ENCODE measurements at regions not wholly inside any gene's neighbourhood (a gene's known extent, or its start where the extent isn't known, plus 50 kb on each side); places are given as distances from the start of the nearest gene placed in this dataset.

DNA sequence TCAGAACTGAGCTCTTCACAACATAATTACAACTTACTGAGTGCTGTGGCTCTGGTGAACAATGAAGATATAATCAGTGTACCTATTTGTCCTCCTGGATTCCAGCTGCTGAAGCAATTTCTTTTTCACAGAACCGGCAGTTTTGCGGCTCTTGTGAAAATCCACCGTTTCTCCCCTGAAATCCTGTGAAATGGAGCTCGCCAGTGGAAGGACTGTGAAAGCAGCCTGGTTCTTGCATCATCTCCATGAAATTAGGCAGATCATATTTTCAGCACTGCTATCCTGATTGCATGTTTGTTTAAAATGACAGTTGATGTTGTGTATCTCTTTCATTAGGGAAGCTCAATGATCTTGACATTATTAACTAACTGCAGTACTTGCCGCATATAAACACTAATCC lies 120.2 kb upstream of the SNX19 start:
- TF ChIP-seq, protein P1, sequence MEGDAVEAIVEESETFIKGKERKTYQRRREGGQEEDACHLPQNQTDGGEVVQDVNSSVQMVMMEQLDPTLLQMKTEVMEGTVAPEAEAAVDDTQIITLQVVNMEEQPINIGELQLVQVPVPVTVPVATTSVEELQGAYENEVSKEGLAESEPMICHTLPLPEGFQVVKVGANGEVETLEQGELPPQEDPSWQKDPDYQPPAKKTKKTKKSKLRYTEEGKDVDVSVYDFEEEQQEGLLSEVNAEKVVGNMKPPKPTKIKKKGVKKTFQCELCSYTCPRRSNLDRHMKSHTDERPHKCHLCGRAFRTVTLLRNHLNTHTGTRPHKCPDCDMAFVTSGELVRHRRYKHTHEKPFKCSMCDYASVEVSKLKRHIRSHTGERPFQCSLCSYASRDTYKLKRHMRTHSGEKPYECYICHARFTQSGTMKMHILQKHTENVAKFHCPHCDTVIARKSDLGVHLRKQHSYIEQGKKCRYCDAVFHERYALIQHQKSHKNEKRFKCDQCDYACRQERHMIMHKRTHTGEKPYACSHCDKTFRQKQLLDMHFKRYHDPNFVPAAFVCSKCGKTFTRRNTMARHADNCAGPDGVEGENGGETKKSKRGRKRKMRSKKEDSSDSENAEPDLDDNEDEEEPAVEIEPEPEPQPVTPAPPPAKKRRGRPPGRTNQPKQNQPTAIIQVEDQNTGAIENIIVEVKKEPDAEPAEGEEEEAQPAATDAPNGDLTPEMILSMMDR (IDR thresholded peaks at IDR 0.05; ENCODE audit: poor library complexity) = no peak
- no peak for TF ChIP-seq EZH2 (IDR thresholded peaks at IDR 0.05; ENCODE audit: borderline replicate concordance)

Measured in hepatocyte (in vitro differentiated cells).